ENCODE measurements at regions not wholly inside any gene's neighbourhood (a gene's known extent, or its start where the extent isn't known, plus 50 kb on each side); places are given as distances from the start of the nearest gene placed in this dataset.

DNA sequence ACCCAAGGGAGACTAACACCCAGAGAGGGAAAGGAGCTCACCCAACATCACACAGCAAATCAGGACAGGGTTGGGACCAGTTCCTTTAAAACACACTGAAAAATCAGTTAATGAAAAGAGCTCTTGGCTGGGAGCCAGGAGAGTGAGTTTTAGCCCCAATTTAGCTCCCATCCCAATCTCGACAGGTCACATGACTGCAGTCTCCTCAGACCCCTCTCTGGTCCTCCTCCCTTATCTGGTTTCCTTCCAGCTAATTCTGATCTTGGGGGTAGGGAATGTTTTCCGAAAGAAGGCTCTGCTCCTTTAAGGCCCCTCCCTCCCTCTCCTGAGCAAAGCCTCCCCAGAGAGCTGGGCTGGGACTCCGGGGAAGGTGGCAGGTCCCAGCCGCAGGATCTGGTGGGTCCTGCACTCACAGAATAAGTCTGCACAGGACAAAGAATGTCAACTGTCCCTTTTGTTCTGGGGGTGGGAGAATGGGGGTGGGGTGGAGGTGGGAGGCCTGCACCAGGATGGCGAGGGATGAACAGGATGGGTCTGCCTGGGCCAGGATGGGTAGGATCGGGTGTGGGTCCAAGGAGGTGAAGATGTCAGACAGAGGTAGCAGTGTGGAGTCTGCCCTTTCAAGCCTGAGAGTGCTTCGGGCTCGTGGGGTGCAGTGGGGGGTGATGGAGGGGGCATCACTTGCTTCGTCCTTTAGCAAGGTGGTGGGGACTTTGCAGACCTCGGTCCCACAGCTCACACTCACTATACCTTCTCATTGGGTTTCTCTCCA is 57.3 kb upstream of the SSBP3 start:
- H3K27me3 ChIP-seq: no peaks in the 10 kb centered on the region
- no peak for DNase-seq (ENCODE audit: low spot score)
- H3K36me3 ChIP-seq: no peaks in the 10 kb centered on the region
- H3K9me3 ChIP-seq: no peaks in the 10 kb centered on the region
- no peak overlapping the region for H3K4me3 ChIP-seq
- H3K4me1 ChIP-seq: peaks cover 0 to 26% of the 10 kb centered on the region in 2 donors
- H3K27ac ChIP-seq: no peak overlapping the region
- TF ChIP-seq, protein P1, sequence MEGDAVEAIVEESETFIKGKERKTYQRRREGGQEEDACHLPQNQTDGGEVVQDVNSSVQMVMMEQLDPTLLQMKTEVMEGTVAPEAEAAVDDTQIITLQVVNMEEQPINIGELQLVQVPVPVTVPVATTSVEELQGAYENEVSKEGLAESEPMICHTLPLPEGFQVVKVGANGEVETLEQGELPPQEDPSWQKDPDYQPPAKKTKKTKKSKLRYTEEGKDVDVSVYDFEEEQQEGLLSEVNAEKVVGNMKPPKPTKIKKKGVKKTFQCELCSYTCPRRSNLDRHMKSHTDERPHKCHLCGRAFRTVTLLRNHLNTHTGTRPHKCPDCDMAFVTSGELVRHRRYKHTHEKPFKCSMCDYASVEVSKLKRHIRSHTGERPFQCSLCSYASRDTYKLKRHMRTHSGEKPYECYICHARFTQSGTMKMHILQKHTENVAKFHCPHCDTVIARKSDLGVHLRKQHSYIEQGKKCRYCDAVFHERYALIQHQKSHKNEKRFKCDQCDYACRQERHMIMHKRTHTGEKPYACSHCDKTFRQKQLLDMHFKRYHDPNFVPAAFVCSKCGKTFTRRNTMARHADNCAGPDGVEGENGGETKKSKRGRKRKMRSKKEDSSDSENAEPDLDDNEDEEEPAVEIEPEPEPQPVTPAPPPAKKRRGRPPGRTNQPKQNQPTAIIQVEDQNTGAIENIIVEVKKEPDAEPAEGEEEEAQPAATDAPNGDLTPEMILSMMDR (IDR thresholded peaks at IDR 0.05): no peak

DNA sequence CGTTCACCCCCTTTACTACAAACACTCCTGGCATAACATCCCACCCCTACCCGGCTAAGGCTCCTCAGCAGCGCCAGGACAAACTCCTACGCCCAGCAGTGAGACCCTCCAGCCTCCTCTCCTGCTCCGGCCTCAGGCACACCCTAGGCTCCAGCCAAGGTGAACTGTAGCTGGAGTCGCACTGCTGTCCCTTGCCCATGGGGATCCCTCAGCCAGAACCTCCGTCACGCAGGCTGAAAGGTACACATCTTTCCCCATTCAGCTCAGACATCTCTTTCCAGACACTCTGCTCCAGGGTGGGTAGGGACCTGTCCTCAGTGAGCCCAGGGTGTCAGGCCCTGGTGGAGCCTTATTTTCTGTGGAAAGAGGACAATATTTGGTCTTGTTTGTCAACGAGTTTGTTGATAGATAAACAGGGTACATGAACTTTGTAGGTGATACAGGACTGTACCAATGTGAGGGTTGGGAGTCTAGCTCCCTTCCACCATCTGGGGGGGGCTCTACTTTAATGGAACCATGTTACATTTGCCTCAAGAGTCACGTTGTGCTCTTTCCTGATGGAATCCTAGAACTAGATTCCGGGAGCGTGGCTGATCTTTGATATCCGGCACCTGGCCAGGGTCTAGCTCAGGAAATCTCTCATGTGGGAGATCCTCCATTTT is 56.5 kb upstream of the SSBP3 start:
- Histone ChIP-seq H3K4me1 (peaks cover 0 to 26% of the 10 kb centered on the region in 2 donors), H3K27me3 (no peaks in the 10 kb centered on the region), H3K9me3 (no peaks in the 10 kb centered on the region), H3K4me3 (no peak overlapping the region), H3K27ac (no peak overlapping the region), H3K36me3 (no peaks in the 10 kb centered on the region)
- no peak for DNase-seq (ENCODE audit: low spot score)
- TF ChIP-seq, protein P1 (IDR thresholded peaks at IDR 0.05): no peak

DNA sequence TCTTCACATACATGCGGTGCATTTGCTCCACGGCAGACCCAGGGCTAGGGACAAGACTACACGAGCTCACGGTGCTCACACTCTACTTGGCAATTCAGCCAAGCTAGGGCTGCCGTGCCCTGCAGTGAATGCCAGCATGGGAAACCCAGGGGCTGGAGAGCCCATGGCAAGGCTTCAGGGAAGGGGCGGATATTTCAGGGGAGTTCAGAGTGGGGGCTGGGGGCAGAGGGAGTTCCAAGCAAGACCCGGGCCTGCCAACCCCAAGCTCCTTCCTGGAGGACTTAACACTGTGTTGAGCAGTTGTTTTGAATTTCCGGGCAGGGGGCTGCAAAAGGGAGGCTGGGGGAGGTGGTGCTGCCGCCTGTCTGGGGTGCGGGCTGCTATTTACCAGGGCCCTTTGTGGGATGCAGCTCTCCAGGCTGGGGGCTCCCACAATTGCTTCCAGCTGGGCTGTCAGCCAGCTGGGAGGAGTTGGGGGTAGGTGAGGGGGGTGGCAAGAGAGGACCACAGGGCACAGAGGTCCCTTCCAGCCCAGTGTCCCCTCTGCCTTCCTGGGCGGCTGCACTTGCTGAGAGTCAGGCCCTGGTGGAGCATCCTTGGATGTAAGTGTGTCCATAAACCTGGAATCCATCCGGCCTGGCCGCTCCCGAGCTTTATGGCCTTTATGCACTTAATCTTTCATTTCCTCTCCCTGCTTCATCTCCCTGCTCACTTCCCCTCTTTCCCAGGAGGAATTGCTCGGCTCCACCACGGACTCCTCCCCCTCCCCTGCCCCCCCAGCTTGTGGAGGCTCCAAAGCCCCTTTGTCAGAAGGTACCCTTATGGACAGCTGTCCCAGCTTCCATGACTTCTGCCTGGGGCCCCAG is 55.8 kb upstream of the SSBP3 start:
- H3K27me3 ChIP-seq: no peaks in the 10 kb centered on the region

DNA sequence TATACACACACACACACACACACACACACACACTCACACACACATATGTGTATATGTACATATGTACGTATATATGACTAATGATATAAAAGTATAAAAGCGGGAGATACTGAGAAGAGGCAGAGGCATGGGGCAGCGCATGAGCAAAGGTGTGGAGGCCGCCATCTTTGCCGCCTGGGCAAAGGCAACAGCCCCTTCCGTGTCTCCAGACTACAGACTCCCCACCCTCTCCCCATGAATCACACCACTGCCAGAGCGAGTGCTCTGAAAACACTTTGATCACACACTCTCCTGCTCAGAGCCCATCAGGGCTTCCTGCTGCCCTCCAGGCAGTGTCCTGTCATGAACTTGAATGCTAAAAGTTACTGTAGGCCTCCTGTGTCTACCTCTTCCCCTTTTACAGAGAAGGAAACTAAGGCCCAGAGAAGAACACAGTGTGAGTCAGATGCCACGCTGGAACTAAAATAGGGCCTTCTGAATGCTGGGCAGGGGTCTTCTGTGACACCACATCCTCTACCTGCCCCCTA is 54.7 kb upstream of the SSBP3 start:
- no peak for DNase-seq (ENCODE audit: low spot score)
- TF ChIP-seq, protein P1 (IDR thresholded peaks at IDR 0.05): no peak
- H3K4me1 ChIP-seq: peaks cover 0 to 26% of the 10 kb centered on the region in 2 donors

More for the DNA sequence above, 55.8 kb upstream of the SSBP3 start:
- H3K36me3 ChIP-seq: no peaks in the 10 kb centered on the region
- H3K9me3 ChIP-seq: no peaks in the 10 kb centered on the region
- H3K4me1 ChIP-seq: peaks cover 0 to 26% of the 10 kb centered on the region in 2 donors
- no peak for DNase-seq (ENCODE audit: low spot score)
- no peak overlapping the region for H3K4me3 ChIP-seq
- TF ChIP-seq, protein P1 (IDR thresholded peaks at IDR 0.05): no peak
- no peak overlapping the region for H3K27ac ChIP-seq

DNA sequence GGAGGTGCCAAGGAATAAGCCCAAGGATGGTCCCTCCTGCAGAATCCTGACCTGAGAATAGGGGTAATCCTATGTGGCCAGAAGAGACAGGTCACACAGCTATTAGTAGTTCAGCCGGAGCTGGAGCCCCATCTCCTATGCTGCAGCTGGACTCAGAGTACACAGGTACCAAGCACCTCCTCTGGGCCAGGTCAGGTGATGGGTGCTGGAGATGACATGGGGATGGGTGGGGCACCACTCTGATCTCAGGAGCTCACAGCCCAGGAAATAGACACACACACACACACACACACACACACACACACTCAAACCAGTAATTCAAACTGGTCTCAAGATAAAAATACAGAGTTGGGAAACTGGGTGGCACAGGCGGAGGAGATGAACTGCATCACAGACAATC is 54.2 kb upstream of the SSBP3 start:
- no peaks in the 10 kb centered on the region for H3K36me3 ChIP-seq
- H3K4me1 ChIP-seq: peaks cover 0 to 26% of the 10 kb centered on the region in 2 donors
- DNase-seq (ENCODE audit: low spot score): no peak
- H3K27me3 ChIP-seq: no peaks in the 10 kb centered on the region
- no peak overlapping the region for H3K27ac ChIP-seq
- no peaks in the 10 kb centered on the region for H3K9me3 ChIP-seq
- TF ChIP-seq, protein P1 (IDR thresholded peaks at IDR 0.05): no peak
- H3K4me3 ChIP-seq: no peak overlapping the region

More for the DNA sequence above, 54.7 kb upstream of the SSBP3 start:
- no peaks in the 10 kb centered on the region for H3K27me3 ChIP-seq
- H3K27ac ChIP-seq: no peak overlapping the region
- no peaks in the 10 kb centered on the region for H3K9me3 ChIP-seq
- H3K36me3 ChIP-seq: no peaks in the 10 kb centered on the region
- no peak overlapping the region for H3K4me3 ChIP-seq
